ENCODE measurements at regions not wholly inside any gene's neighbourhood (a gene's known extent, or its start where the extent isn't known, plus 50 kb on each side); places are given as distances from the start of the nearest gene placed in this dataset.

GRCh38 chr15:37777006-37777405 is 157.4 kb upstream of the TMCO5A start:
- Histone ChIP-seq H3K27ac (ENCODE audit: insufficient read depth, low read length) (no peak overlapping the region), H3K27me3 (ENCODE audit: control insufficient read depth, insufficient read depth, low read length) (no peaks in the 10 kb centered on the region), H3K9ac (ENCODE audit: insufficient read depth, low read length) (no peak overlapping the region), H3K9me3 (ENCODE audit: control insufficient read depth, insufficient read depth, low read depth, low read length) (no peaks in the 10 kb centered on the region), H2AFZ (ENCODE audit: low read length) (no peak overlapping the region), H3K79me2 (ENCODE audit: control insufficient read depth, insufficient read depth, low read length) (no peaks in the 10 kb centered on the region), H3K36me3 (ENCODE audit: control insufficient read depth, insufficient read depth, low read length) (no peaks in the 10 kb centered on the region), H4K20me1 (ENCODE audit: control insufficient read depth, extremely low read depth, insufficient read depth, low read length) (no peaks in the 10 kb centered on the region), H3K4me2 (ENCODE audit: extremely low read depth, insufficient read depth, low read length) (no peak overlapping the region), H3K4me1 (ENCODE audit: control insufficient read depth, extremely low read depth, insufficient read depth, low read length) (peaks cover 3% of the 10 kb centered on the region), H3K4me3 (replicated peaks in 1 of 4; ENCODE audit: control extremely low read depth in 1 of 4, insufficient read depth in 1 of 4, low read depth in 3 of 4, low read length in 4 of 4) (no peak overlapping the region)
- no peak for DNase-seq (ENCODE audit: low read depth in 2 of 2)
- no peak for TF ChIP-seq EZH2 (IDR thresholded peaks at IDR 0.05; ENCODE audit: low read length, missing control alignments)
- no peak for TF ChIP-seq CTCF (conservative IDR thresholded peaks at IDR 0.05 in 1 of 2, IDR thresholded peaks at IDR 0.05 in 1 of 2; ENCODE audit: low read depth in 1 of 2, low read length in 2 of 2)

GRCh38 chr15:37783290-37783689 is 151.2 kb upstream of the TMCO5A start:
- Histone ChIP-seq H3K4me2 (ENCODE audit: extremely low read depth, insufficient read depth, low read length) (no peak overlapping the region), H3K27ac (ENCODE audit: insufficient read depth, low read length) (no peak overlapping the region), H2AFZ (ENCODE audit: low read length) (no peak overlapping the region), H4K20me1 (ENCODE audit: control insufficient read depth, extremely low read depth, insufficient read depth, low read length) (no peaks in the 10 kb centered on the region), H3K4me3 (replicated peaks in 1 of 4; ENCODE audit: control extremely low read depth in 1 of 4, insufficient read depth in 1 of 4, low read depth in 3 of 4, low read length in 4 of 4) (no peak overlapping the region), H3K4me1 (ENCODE audit: control insufficient read depth, extremely low read depth, insufficient read depth, low read length) (no peaks in the 10 kb centered on the region), H3K27me3 (ENCODE audit: control insufficient read depth, insufficient read depth, low read length) (no peaks in the 10 kb centered on the region), H3K9me3 (ENCODE audit: control insufficient read depth, insufficient read depth, low read depth, low read length) (no peaks in the 10 kb centered on the region), H3K36me3 (ENCODE audit: control insufficient read depth, insufficient read depth, low read length) (no peaks in the 10 kb centered on the region), H3K79me2 (ENCODE audit: control insufficient read depth, insufficient read depth, low read length) (no peaks in the 10 kb centered on the region), H3K9ac (ENCODE audit: insufficient read depth, low read length) (no peak overlapping the region)
- TF ChIP-seq CTCF (conservative IDR thresholded peaks at IDR 0.05 in 1 of 2, IDR thresholded peaks at IDR 0.05 in 1 of 2; ENCODE audit: low read depth in 1 of 2, low read length in 2 of 2) (no peak), EZH2 (IDR thresholded peaks at IDR 0.05; ENCODE audit: low read length, missing control alignments) (no peak)
- peak; percentile 25 to 29 for DNase-seq (ENCODE audit: low read depth in 2 of 2)

DNA sequence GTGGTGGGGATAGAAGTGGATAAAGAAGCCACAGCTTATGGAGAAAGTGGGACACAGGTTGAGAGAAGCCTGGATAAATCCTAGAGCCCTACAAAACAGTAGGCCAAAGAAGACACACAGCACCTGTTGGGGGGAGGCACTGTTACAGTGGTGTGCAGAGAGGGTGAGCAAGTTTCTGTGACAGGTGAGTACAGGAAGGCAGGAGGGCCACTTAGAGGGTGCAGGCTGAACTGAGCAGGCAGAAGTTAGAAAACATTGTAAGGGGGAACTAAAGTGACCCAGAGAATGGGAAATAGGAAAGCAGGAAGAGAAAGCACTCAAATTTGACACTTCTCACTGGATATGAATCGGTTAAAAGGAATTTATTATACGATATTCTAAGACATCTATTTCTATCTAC is 146.1 kb upstream of the TMCO5A start:
- H3K4me3 ChIP-seq (replicated peaks in 1 of 4; ENCODE audit: control extremely low read depth in 1 of 4, insufficient read depth in 1 of 4, low read depth in 3 of 4, low read length in 4 of 4): no peak overlapping the region
- H3K36me3 ChIP-seq (ENCODE audit: control insufficient read depth, insufficient read depth, low read length): no peaks in the 10 kb centered on the region
- no peak overlapping the region for H3K27ac ChIP-seq (ENCODE audit: insufficient read depth, low read length)
- no peak overlapping the region for H3K9ac ChIP-seq (ENCODE audit: insufficient read depth, low read length)
- H3K9me3 ChIP-seq (ENCODE audit: control insufficient read depth, insufficient read depth, low read depth, low read length): no peaks in the 10 kb centered on the region
- no peaks in the 10 kb centered on the region for H3K79me2 ChIP-seq (ENCODE audit: control insufficient read depth, insufficient read depth, low read length)
- H3K27me3 ChIP-seq (ENCODE audit: control insufficient read depth, insufficient read depth, low read length): no peaks in the 10 kb centered on the region
- H3K4me1 ChIP-seq (ENCODE audit: control insufficient read depth, extremely low read depth, insufficient read depth, low read length): peaks cover 8% of the 10 kb centered on the region
- H4K20me1 ChIP-seq (ENCODE audit: control insufficient read depth, extremely low read depth, insufficient read depth, low read length): no peaks in the 10 kb centered on the region
- H3K4me2 ChIP-seq (ENCODE audit: extremely low read depth, insufficient read depth, low read length): no peak overlapping the region
- TF ChIP-seq CTCF (conservative IDR thresholded peaks at IDR 0.05 in 1 of 2, IDR thresholded peaks at IDR 0.05 in 1 of 2; ENCODE audit: low read depth in 1 of 2, low read length in 2 of 2) (no peak), EZH2 (IDR thresholded peaks at IDR 0.05; ENCODE audit: low read length, missing control alignments) (no peak)
- DNase-seq (ENCODE audit: low read depth in 2 of 2): no peak
- H2AFZ ChIP-seq (ENCODE audit: low read length): no peak overlapping the region

Data from fibroblast of lung (primary cell).